ENCODE measurements at regions not wholly inside any gene's neighbourhood (a gene's known extent, or its start where the extent isn't known, plus 50 kb on each side); places are given as distances from the start of the nearest gene placed in this dataset.

GRCh38 chr1:209445576-209445975 is 137.9 kb upstream of the CAMK1G start:
- ATAC-seq (no peak), DNase-seq (ENCODE audit: low spot score) (no peak)
- Histone ChIP-seq H3K4me1 (ENCODE audit: insufficient read depth) (peaks cover 6% of the 10 kb centered on the region; the same call in 1 of the 2 replicates), H3K4me2 (no peak overlapping the region), H3K36me3 (ENCODE audit: insufficient read depth) (no peaks in the 10 kb centered on the region), H4K20me1 (replicated peaks; ENCODE audit: insufficient read depth) (no peaks in the 10 kb centered on the region), H3K27ac (ENCODE audit: low read depth) (no peak overlapping the region), H3K79me2 (replicated peaks; ENCODE audit: insufficient read depth) (no peaks in the 10 kb centered on the region), H2AFZ (no peak overlapping the region), H3K27me3 (ENCODE audit: insufficient read depth) (no peaks in the 10 kb centered on the region), H3K9me2 (ENCODE audit: insufficient read depth) (peaks cover 25% of the 10 kb centered on the region), H3F3A (replicated peaks; ENCODE audit: low read depth) (no peaks in the 10 kb centered on the region), H3K4me3 (no peak overlapping the region)
- Mint-ChIP-seq H3K36me3 (ENCODE audit: low read depth) (peaks cover 7% of the 10 kb centered on the region; the same call in 2 of the 3 replicates), H3K27ac (no peak overlapping the region), H3K4me1 (peaks cover 8% of the 10 kb centered on the region), H3K27me3 (ENCODE audit: insufficient read depth, low read depth, poor library complexity) (peaks cover 2% of the 10 kb centered on the region), H3K9me3 (peaks cover 11% of the 10 kb centered on the region; the same call in 2 of the 3 replicates), H3K4me3 (no peak overlapping the region)
- TF ChIP-seq, protein P1, sequence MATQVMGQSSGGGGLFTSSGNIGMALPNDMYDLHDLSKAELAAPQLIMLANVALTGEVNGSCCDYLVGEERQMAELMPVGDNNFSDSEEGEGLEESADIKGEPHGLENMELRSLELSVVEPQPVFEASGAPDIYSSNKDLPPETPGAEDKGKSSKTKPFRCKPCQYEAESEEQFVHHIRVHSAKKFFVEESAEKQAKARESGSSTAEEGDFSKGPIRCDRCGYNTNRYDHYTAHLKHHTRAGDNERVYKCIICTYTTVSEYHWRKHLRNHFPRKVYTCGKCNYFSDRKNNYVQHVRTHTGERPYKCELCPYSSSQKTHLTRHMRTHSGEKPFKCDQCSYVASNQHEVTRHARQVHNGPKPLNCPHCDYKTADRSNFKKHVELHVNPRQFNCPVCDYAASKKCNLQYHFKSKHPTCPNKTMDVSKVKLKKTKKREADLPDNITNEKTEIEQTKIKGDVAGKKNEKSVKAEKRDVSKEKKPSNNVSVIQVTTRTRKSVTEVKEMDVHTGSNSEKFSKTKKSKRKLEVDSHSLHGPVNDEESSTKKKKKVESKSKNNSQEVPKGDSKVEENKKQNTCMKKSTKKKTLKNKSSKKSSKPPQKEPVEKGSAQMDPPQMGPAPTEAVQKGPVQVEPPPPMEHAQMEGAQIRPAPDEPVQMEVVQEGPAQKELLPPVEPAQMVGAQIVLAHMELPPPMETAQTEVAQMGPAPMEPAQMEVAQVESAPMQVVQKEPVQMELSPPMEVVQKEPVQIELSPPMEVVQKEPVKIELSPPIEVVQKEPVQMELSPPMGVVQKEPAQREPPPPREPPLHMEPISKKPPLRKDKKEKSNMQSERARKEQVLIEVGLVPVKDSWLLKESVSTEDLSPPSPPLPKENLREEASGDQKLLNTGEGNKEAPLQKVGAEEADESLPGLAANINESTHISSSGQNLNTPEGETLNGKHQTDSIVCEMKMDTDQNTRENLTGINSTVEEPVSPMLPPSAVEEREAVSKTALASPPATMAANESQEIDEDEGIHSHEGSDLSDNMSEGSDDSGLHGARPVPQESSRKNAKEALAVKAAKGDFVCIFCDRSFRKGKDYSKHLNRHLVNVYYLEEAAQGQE (IDR thresholded peaks at IDR 0.05; ENCODE audit: unreplicated experiment): no peak

- TF ChIP-seq, protein P1 (IDR thresholded peaks at IDR 0.05; ENCODE audit: unreplicated experiment): no peak
- TF ChIP-seq ZNF331 (CRISPR knock-in tag; IDR thresholded peaks at IDR 0.05; ENCODE audit: low read depth) (no peak), POLR2AphosphoS5 (IDR thresholded peaks at IDR 0.05; ENCODE audit: low read depth) (no peak), EZH2phosphoT487 (IDR thresholded peaks at IDR 0.05; ENCODE audit: unreplicated experiment) (no peak), JUNB (IDR thresholded peaks at IDR 0.05; ENCODE audit: unreplicated experiment) (no peak), NANOG (IDR thresholded peaks at IDR 0.05; ENCODE audit: borderline replicate concordance) (no peak)
- Histone ChIP-seq H3K4me2 (no peak overlapping the region), H3K27ac (ENCODE audit: low read depth) (no peak overlapping the region), H3K4me3 (no peak overlapping the region), H3K4me1 (ENCODE audit: insufficient read depth) (peaks cover 6% of the 10 kb centered on the region; the same call in 1 of the 2 replicates), H4K20me1 (replicated peaks; ENCODE audit: insufficient read depth) (no peaks in the 10 kb centered on the region), H3K79me2 (replicated peaks; ENCODE audit: insufficient read depth) (no peaks in the 10 kb centered on the region), H3K36me3 (ENCODE audit: insufficient read depth) (no peaks in the 10 kb centered on the region), H3K27me3 (ENCODE audit: insufficient read depth) (no peaks in the 10 kb centered on the region), H3F3A (replicated peaks; ENCODE audit: low read depth) (no peaks in the 10 kb centered on the region), H2AFZ (no peak overlapping the region), H3K9me2 (ENCODE audit: insufficient read depth) (peaks cover 25% of the 10 kb centered on the region)
- Mint-ChIP-seq H3K27ac (no peak overlapping the region), H3K36me3 (ENCODE audit: low read depth) (peaks cover 7% of the 10 kb centered on the region; the same call in 2 of the 3 replicates), H3K9me3 (peaks cover 11% of the 10 kb centered on the region; the same call in 2 of the 3 replicates), H3K4me3 (no peak overlapping the region), H3K4me1 (peaks cover 8% of the 10 kb centered on the region), H3K27me3 (ENCODE audit: insufficient read depth, low read depth, poor library complexity) (peaks cover 2% of the 10 kb centered on the region)
- DNase-seq (ENCODE audit: low spot score) (no peak), ATAC-seq (no peak)
These were observed 137.2 kb upstream of the CAMK1G start for GRCh38 chr1:209446356-209446755.

All from GM23338 (cell line).